HL-60 (cell line): ENCODE measurements at regions not wholly inside any gene's neighbourhood (a gene's known extent, or its start where the extent isn't known, plus 50 kb on each side); places are given as distances from the start of the nearest gene placed in this dataset.

Experiments
- GABPA ChIP-seq: IDR thresholded peaks from 2 replicates; pipeline ENCODE4 v1.6.1; 2012; ENCODE audit warnings: low read depth
- TF ChIP-seq, protein P1 (sequence below): IDR thresholded peaks from one replicate; pipeline ENCODE4 v1.5.1; 2011; ENCODE audit warnings: low read length, control low read depth, inconsistent platforms; ENCODE audit not compliant: insufficient read depth
- TF ChIP-seq, protein P2 (sequence below): IDR thresholded peaks from 2 replicates; pipeline ENCODE4 v1.6.1; 2012; ENCODE audit warnings: low read depth; ENCODE audit not compliant: insufficient replicate concordance

DNA sequence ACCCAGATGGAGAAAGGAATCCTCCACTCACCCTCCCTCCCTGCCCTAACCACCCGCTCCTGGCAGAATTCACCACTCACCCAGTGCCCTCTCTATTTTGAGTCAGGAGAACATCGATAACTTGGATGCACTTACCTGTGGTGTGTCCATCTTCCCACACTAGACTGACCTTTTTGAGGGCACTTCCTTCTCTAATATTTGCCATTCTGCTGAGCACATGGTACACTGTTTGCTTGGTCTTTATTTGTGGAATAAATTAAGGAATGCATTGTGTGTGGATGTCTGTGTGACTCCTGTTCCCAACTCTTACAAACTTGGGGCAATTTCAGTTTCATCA lies 133.7 kb downstream of the ACKR3 start:
- TF ChIP-seq, protein P1, sequence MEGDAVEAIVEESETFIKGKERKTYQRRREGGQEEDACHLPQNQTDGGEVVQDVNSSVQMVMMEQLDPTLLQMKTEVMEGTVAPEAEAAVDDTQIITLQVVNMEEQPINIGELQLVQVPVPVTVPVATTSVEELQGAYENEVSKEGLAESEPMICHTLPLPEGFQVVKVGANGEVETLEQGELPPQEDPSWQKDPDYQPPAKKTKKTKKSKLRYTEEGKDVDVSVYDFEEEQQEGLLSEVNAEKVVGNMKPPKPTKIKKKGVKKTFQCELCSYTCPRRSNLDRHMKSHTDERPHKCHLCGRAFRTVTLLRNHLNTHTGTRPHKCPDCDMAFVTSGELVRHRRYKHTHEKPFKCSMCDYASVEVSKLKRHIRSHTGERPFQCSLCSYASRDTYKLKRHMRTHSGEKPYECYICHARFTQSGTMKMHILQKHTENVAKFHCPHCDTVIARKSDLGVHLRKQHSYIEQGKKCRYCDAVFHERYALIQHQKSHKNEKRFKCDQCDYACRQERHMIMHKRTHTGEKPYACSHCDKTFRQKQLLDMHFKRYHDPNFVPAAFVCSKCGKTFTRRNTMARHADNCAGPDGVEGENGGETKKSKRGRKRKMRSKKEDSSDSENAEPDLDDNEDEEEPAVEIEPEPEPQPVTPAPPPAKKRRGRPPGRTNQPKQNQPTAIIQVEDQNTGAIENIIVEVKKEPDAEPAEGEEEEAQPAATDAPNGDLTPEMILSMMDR, result no peak
- TF ChIP-seq GABPA, result no peak
- TF ChIP-seq, protein P2, sequence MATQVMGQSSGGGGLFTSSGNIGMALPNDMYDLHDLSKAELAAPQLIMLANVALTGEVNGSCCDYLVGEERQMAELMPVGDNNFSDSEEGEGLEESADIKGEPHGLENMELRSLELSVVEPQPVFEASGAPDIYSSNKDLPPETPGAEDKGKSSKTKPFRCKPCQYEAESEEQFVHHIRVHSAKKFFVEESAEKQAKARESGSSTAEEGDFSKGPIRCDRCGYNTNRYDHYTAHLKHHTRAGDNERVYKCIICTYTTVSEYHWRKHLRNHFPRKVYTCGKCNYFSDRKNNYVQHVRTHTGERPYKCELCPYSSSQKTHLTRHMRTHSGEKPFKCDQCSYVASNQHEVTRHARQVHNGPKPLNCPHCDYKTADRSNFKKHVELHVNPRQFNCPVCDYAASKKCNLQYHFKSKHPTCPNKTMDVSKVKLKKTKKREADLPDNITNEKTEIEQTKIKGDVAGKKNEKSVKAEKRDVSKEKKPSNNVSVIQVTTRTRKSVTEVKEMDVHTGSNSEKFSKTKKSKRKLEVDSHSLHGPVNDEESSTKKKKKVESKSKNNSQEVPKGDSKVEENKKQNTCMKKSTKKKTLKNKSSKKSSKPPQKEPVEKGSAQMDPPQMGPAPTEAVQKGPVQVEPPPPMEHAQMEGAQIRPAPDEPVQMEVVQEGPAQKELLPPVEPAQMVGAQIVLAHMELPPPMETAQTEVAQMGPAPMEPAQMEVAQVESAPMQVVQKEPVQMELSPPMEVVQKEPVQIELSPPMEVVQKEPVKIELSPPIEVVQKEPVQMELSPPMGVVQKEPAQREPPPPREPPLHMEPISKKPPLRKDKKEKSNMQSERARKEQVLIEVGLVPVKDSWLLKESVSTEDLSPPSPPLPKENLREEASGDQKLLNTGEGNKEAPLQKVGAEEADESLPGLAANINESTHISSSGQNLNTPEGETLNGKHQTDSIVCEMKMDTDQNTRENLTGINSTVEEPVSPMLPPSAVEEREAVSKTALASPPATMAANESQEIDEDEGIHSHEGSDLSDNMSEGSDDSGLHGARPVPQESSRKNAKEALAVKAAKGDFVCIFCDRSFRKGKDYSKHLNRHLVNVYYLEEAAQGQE, result no peak
